ENCODE measurements at regions not wholly inside any gene's neighbourhood (a gene's known extent, or its start where the extent isn't known, plus 50 kb on each side); places are given as distances from the start of the nearest gene placed in this dataset.

DNA sequence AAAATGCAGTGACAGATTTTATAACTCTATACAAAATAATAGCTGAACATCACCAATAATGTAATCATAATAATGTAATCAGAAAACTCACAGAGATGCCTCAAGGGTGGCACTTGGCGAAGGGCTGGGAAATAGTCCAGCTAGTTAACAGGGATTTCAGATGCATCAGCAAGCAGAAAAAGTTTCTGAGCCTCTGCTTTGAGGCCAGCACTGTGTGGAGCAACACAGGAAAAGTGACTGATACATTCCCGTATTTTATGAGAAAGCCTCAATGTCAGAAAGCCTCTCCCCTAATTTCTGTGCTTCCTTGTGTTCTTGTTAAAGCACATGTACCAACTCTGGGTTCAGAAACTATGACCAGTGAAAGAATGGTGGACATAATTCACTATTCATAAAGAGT is 304.8 kb downstream of the VPS13C start:
- TF ChIP-seq, protein P1, sequence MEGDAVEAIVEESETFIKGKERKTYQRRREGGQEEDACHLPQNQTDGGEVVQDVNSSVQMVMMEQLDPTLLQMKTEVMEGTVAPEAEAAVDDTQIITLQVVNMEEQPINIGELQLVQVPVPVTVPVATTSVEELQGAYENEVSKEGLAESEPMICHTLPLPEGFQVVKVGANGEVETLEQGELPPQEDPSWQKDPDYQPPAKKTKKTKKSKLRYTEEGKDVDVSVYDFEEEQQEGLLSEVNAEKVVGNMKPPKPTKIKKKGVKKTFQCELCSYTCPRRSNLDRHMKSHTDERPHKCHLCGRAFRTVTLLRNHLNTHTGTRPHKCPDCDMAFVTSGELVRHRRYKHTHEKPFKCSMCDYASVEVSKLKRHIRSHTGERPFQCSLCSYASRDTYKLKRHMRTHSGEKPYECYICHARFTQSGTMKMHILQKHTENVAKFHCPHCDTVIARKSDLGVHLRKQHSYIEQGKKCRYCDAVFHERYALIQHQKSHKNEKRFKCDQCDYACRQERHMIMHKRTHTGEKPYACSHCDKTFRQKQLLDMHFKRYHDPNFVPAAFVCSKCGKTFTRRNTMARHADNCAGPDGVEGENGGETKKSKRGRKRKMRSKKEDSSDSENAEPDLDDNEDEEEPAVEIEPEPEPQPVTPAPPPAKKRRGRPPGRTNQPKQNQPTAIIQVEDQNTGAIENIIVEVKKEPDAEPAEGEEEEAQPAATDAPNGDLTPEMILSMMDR (conservative IDR thresholded peaks at IDR 0.05): no peak
- no peak overlapping the region for H3K56ac ChIP-seq (ENCODE audit: insufficient read length, low read depth, low read length)
- H2BK15ac ChIP-seq (ENCODE audit: low read depth, low read length): no peak overlapping the region
- no peak overlapping the region for H2BK120ac ChIP-seq (ENCODE audit: low read depth, low read length, poor library complexity, severe bottlenecking)
- no peak overlapping the region for H3K18ac ChIP-seq (ENCODE audit: insufficient read length, low read depth, low read length)
- no peak overlapping the region for H4K91ac ChIP-seq (ENCODE audit: insufficient read length, low read depth, low read length)
- H3T11ph ChIP-seq (ENCODE audit: low read length): no peak overlapping the region
- no peak overlapping the region for H2AK5ac ChIP-seq (ENCODE audit: insufficient read length, low read length)
- Mint-ChIP-seq H3K27me3 (ENCODE audit: low read depth) (peaks cover 3% of the 10 kb centered on the region; the same call in 1 of the 2 replicates), H3K36me3 (ENCODE audit: insufficient read depth in 1 of 3, low read depth in 3 of 3) (no peaks in the 10 kb centered on the region; a peak in 1 of 7 replicates), H3K4me3 (no peak overlapping the region), H3K4me1 (no peaks in the 10 kb centered on the region), H3K9me3 (no peaks in the 10 kb centered on the region), H3K27ac (no peak overlapping the region)
- H3K4me2 ChIP-seq (ENCODE audit: insufficient read depth, insufficient read length, low read length): no peak overlapping the region
- no peaks in the 10 kb centered on the region for H3K4me1 ChIP-seq (ENCODE audit: insufficient read depth, low read length)
- H3K14ac ChIP-seq (ENCODE audit: insufficient read depth, low read length): no peak overlapping the region
- no peak for DNase-seq
- H2BK12ac ChIP-seq (ENCODE audit: insufficient read length, low read depth, low read length): no peak overlapping the region
- no peaks in the 10 kb centered on the region for H3K79me1 ChIP-seq (ENCODE audit: insufficient read depth, low read depth, low read length, poor library complexity, severe bottlenecking)
- H2AFZ ChIP-seq (ENCODE audit: low read length): no peak overlapping the region
- H4K20me1 ChIP-seq (ENCODE audit: control insufficient read depth, insufficient read depth, insufficient read length): no peaks in the 10 kb centered on the region
- no CpG with 5 or more reads among the region's 2 CpGs for WGBS (ENCODE audit: extremely low coverage, insufficient read length, low lambda C conversion rate)
- no peaks in the 10 kb centered on the region for H3K23me2 ChIP-seq (ENCODE audit: insufficient read length, low read depth, low read length, poor library complexity, severe bottlenecking)
- H4K5ac ChIP-seq (ENCODE audit: insufficient read length, low read depth, low read length): no peak overlapping the region
- no peaks in the 10 kb centered on the region for H3K79me2 ChIP-seq (ENCODE audit: insufficient read depth, low read length)
- no peak overlapping the region for H3K23ac ChIP-seq (ENCODE audit: insufficient read length, low read depth, low read length)
- no peak overlapping the region for H4K8ac ChIP-seq (replicated peaks; ENCODE audit: insufficient read length, low read depth, low read length)
- no peaks in the 10 kb centered on the region for H3K9me3 ChIP-seq (ENCODE audit: control insufficient read depth, low read depth, low read length)
- H3K27ac ChIP-seq (ENCODE audit: insufficient read length, low read depth, low read length): no peak overlapping the region
- no peak overlapping the region for H2BK5ac ChIP-seq (ENCODE audit: insufficient read length, low read length)
- no peak overlapping the region for H3K4ac ChIP-seq (ENCODE audit: low read depth, low read length)
- no peak overlapping the region for H3K9ac ChIP-seq (ENCODE audit: extremely low read depth, insufficient read length, low read length)
- H3K27me3 ChIP-seq (ENCODE audit: insufficient read depth, low read length): peaks cover 2% of the 10 kb centered on the region; the same call in 1 of the 2 replicates
- no peak overlapping the region for H2BK20ac ChIP-seq (ENCODE audit: low read depth, low read length, poor library complexity, severe bottlenecking)
